MCF 10A (cell line): ENCODE measurements at regions not wholly inside any gene's neighbourhood (a gene's known extent, or its start where the extent isn't known, plus 50 kb on each side); places are given as distances from the start of the nearest gene placed in this dataset.

Source experiments
- BruUV-seq: library from RNA; stranded (reverse); fragments of 400-500 nt; replicated peaks from 2 replicates; lab custom pipeline; 2021; lab: Mats Ljungman, UMichigan
- CTCF ChIA-PET: fragments of 300-600 bp; sonication (Branson Sonifier 250); formaldehyde crosslinking; extraction: SDS; loops from one replicate; lab custom pipeline; 2021; ENCODE audit warnings: antibody characterized with exemption, inconsistent platforms; lab: Yijun Ruan, JAX
- POLR2A ChIA-PET: fragments of 300-600, 350-650 bp; sonication (Branson Sonifier 250); formaldehyde crosslinking; extraction: SDS; loops from one replicate; lab custom pipeline; 2020; ENCODE audit warnings: antibody characterized with exemption, inconsistent platforms; lab: Yijun Ruan, JAX
- DNase-seq: peaks from one replicate; pipeline ENCODE4 v3.0.0-alpha.2; 2018; ENCODE audit not compliant: unreplicated experiment
- H3K27ac Mint-ChIP-seq: one replicate; pipeline ENCODE4 v1.8.0; 2022; ENCODE audit warnings: mild to moderate bottlenecking, low read depth, mixed read lengths; ENCODE audit not compliant: unreplicated experiment
- H3K27me3 Mint-ChIP-seq: one replicate; pipeline ENCODE4 v1.8.0; 2022; ENCODE audit warnings: mixed read lengths; ENCODE audit not compliant: insufficient read depth, unreplicated experiment
- H3K36me3 Mint-ChIP-seq: one replicate; pipeline ENCODE4 v1.8.0; 2022; ENCODE audit warnings: mild to moderate bottlenecking, moderate library complexity, mixed read lengths; ENCODE audit not compliant: insufficient read depth, unreplicated experiment
- H3K4me1 Mint-ChIP-seq: one replicate; pipeline ENCODE4 v1.8.0; 2022; ENCODE audit warnings: mixed read lengths; ENCODE audit not compliant: insufficient read depth, unreplicated experiment
- H3K4me3 Mint-ChIP-seq: one replicate; pipeline ENCODE4 v1.8.0; 2022; ENCODE audit warnings: mild to moderate bottlenecking, moderate library complexity, mixed read lengths; ENCODE audit not compliant: unreplicated experiment
- H3K9me3 Mint-ChIP-seq: one replicate; pipeline ENCODE4 v1.8.0; 2022; ENCODE audit warnings: mixed read lengths; ENCODE audit not compliant: unreplicated experiment
- intact Hi-C: fragments of 100-400 bp; cut with micrococcal nuclease; formaldehyde crosslinking; loops from 2 replicates; pipeline ENCODE4 v1.14.1; 2022
- TF ChIP-seq, protein P1 (sequence below): fragments of 200-600 bp; IDR thresholded peaks from one replicate; pipeline ENCODE4 v1.8.0; 2022; ENCODE audit warnings: antibody characterized with exemption, mild to moderate bottlenecking; ENCODE audit not compliant: unreplicated experiment

- ChIA-PET CTCF (no interaction called here), POLR2A (interaction anchor here (0.7 kb wide), 1 partner anchor 457 kb away, joined by 5 read pairs; no protein-coding TSS in a partner anchor)
- Mint-ChIP-seq H3K27ac (no peak overlapping the region), H3K36me3 (no peaks in the 10 kb centered on the region), H3K27me3 (no peaks in the 10 kb centered on the region), H3K4me3 (no peak overlapping the region), H3K4me1 (no peaks in the 10 kb centered on the region), H3K9me3 (no peaks in the 10 kb centered on the region)
- no TSS peak for BruUV-seq
- DNase-seq = no peak
- TF ChIP-seq, protein P1, sequence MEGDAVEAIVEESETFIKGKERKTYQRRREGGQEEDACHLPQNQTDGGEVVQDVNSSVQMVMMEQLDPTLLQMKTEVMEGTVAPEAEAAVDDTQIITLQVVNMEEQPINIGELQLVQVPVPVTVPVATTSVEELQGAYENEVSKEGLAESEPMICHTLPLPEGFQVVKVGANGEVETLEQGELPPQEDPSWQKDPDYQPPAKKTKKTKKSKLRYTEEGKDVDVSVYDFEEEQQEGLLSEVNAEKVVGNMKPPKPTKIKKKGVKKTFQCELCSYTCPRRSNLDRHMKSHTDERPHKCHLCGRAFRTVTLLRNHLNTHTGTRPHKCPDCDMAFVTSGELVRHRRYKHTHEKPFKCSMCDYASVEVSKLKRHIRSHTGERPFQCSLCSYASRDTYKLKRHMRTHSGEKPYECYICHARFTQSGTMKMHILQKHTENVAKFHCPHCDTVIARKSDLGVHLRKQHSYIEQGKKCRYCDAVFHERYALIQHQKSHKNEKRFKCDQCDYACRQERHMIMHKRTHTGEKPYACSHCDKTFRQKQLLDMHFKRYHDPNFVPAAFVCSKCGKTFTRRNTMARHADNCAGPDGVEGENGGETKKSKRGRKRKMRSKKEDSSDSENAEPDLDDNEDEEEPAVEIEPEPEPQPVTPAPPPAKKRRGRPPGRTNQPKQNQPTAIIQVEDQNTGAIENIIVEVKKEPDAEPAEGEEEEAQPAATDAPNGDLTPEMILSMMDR = no peak
- intact Hi-C loops = no loop called here
These were observed 1122.3 kb downstream of the IGSF11 start for GRCh38 chr3:117912352-117912751.

DNA sequence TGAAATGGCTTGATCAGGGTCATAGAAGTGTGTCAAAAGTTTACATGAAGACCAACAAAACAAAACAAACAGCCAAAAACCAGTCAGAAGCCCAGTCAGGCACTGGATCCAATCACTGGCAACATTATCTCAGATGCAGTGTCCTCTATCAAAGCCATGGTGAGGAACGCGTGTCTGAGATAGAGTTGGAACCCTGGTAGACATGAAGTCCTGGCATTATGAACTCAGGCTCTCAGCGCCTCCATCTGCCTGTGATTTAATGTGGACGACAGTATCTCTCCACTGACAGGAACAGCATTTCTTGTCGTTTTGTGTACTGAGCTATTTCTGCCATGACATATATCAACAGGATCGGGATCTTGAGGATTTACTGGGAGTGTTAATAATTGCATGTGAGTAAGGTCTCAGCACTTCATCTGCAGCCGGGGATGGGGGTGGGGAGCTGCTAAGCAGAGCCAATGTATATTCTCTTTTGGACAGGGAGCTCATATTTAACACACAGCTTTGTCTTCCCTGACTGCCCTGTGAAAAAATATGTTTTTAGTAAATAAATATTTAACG lies 1120.0 kb downstream of the IGSF11 start:
- DNase-seq = no peak
- Mint-ChIP-seq H3K27ac (no peak overlapping the region), H3K36me3 (no peaks in the 10 kb centered on the region), H3K4me3 (no peak overlapping the region), H3K9me3 (no peaks in the 10 kb centered on the region), H3K4me1 (no peaks in the 10 kb centered on the region), H3K27me3 (no peaks in the 10 kb centered on the region)
- TF ChIP-seq, protein P1 = no peak
- ChIA-PET CTCF (interaction anchor here (0.6 kb wide), 1 partner anchor 34 kb away, joined by 4 read pairs; no protein-coding TSS in a partner anchor), POLR2A (no interaction called here)
- intact Hi-C loops = no loop called here
- BruUV-seq = no TSS peak

- Mint-ChIP-seq H3K36me3 (no peaks in the 10 kb centered on the region), H3K27ac (no peak overlapping the region), H3K4me1 (no peaks in the 10 kb centered on the region), H3K4me3 (no peak overlapping the region), H3K9me3 (no peaks in the 10 kb centered on the region), H3K27me3 (no peaks in the 10 kb centered on the region)
- TF ChIP-seq, protein P1 = no peak
- no TSS peak for BruUV-seq
- intact Hi-C loops = no loop called here
- DNase-seq = no peak
- CTCF ChIA-PET = no interaction called here
- POLR2A ChIA-PET = no interaction called here
These were observed 1117.8 kb downstream of the IGSF11 start for GRCh38 chr3:117916839-117917238.

DNA sequence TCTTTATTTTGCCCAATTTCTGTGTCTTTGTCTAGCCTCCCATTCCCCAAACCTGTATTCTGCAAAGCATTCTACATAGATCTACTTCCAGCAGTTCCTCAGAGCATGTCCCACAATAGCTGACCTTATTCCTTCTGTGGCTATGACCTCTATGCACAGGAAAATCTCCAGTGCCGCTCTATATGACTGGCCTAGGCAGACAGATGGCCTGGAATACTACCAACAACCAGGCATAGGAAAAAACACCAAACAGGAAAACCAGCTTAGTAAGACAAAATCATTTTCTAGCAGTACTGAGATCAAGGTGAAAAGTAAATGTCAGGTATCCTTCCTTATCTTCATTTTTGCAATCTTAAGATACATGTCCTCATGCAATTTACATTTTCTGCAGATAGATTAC lies 1115.0 kb downstream of the IGSF11 start:
- Mint-ChIP-seq H3K27me3 (no peaks in the 10 kb centered on the region), H3K27ac (no peak overlapping the region), H3K4me3 (no peak overlapping the region), H3K4me1 (no peaks in the 10 kb centered on the region), H3K36me3 (no peaks in the 10 kb centered on the region), H3K9me3 (no peaks in the 10 kb centered on the region)
- BruUV-seq = no TSS peak
- intact Hi-C loops = no loop called here
- no peak for DNase-seq
- CTCF ChIA-PET = interaction anchor here (0.6 kb wide), 1 partner anchor 57 kb away, joined by 3 read pairs; no protein-coding TSS in a partner anchor
- TF ChIP-seq, protein P1 = no peak
- POLR2A ChIA-PET = interaction anchor here (0.6 kb wide), 1 partner anchor 633 kb away, joined by 3 read pairs; no protein-coding TSS in a partner anchor
